ENCODE measurements at regions not wholly inside any gene's neighbourhood (a gene's known extent, or its start where the extent isn't known, plus 50 kb on each side); places are given as distances from the start of the nearest gene placed in this dataset.

DNA sequence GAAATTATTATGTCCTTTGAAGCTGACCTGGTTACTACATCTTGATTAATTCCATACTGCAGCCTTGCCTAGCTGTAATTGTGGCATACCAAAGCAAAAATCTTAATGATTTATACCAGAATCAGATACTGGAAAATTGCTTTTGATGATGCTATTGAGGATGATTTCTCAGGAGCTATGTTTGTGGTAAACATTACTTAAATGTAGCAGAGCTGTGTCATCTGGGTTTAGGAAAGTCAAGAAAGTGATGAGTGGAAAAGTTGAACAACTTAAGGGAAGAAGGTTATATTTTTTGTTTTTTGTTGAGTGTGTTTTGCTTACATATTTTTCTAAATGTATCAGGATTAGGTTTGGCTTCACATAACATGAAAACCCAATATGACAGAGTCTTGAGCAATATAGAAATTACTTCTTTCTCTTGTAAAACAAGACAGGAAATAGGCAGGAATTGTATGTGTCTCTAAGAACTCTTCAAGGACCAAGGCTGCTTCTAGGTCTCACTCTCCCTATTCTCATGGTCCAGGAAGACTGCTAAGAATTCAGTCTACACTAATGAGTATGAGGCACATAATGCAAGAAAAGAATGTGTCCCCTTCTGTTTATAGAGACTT is 87.6 kb upstream of the MTPN start:
- Histone ChIP-seq H3K4me3 (replicated peaks in 1 of 3; ENCODE audit: insufficient read depth in 1 of 3, low read depth in 1 of 3, low read length in 3 of 3) (no peak overlapping the region), H3K27me3 (ENCODE audit: control insufficient read depth in 2 of 2, insufficient read depth in 2 of 2, low read length in 2 of 2) (peaks cover 0 to 2% of the 10 kb centered on the region in 2 experiments), H3K9me3 (replicated peaks; ENCODE audit: control insufficient read depth, insufficient read depth, low read length) (no peaks in the 10 kb centered on the region), H3K9me1 (replicated peaks; ENCODE audit: control insufficient read depth, extremely low read depth, insufficient read depth, low read length) (no peaks in the 10 kb centered on the region), H3K9ac (replicated peaks; ENCODE audit: extremely low read depth, insufficient read depth, low read length) (no peak overlapping the region), H3K27ac (ENCODE audit: insufficient read depth, low read depth, low read length) (no peak overlapping the region), H3K79me2 (ENCODE audit: control insufficient read depth, insufficient read depth, low read length) (no peaks in the 10 kb centered on the region), H3K36me3 (ENCODE audit: control insufficient read depth in 2 of 2, extremely low read depth in 1 of 2, insufficient read depth in 2 of 2, low read length in 2 of 2) (no peaks in the 10 kb centered on the region), H3K4me1 (ENCODE audit: control insufficient read depth, extremely low read depth, insufficient read depth, low read length) (no peaks in the 10 kb centered on the region), H4K20me1 (replicated peaks; ENCODE audit: control insufficient read depth, extremely low read depth, insufficient read depth, low read length) (no peaks in the 10 kb centered on the region), H3K4me2 (ENCODE audit: insufficient read depth, low read length) (no peak overlapping the region), H2AFZ (ENCODE audit: low read depth, low read length) (no peak overlapping the region)
- intact Hi-C loops (cut with micrococcal nuclease): no loop called here
- DNase-seq (ENCODE audit: low read depth, low spot score): no peak
- dilution Hi-C loops (cut with MboI; ENCODE audit: extremely low pct_ligation_motif_present, low sequenced_read_pairs): no loop called here
- BruUV-seq (replicated peaks): no TSS peak
- no peak for FAIRE-seq
- TF ChIP-seq, protein P1, sequence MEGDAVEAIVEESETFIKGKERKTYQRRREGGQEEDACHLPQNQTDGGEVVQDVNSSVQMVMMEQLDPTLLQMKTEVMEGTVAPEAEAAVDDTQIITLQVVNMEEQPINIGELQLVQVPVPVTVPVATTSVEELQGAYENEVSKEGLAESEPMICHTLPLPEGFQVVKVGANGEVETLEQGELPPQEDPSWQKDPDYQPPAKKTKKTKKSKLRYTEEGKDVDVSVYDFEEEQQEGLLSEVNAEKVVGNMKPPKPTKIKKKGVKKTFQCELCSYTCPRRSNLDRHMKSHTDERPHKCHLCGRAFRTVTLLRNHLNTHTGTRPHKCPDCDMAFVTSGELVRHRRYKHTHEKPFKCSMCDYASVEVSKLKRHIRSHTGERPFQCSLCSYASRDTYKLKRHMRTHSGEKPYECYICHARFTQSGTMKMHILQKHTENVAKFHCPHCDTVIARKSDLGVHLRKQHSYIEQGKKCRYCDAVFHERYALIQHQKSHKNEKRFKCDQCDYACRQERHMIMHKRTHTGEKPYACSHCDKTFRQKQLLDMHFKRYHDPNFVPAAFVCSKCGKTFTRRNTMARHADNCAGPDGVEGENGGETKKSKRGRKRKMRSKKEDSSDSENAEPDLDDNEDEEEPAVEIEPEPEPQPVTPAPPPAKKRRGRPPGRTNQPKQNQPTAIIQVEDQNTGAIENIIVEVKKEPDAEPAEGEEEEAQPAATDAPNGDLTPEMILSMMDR (IDR thresholded peaks at IDR 0.05; ENCODE audit: extremely low read depth in 1 of 2, insufficient read depth in 1 of 2, low read depth in 1 of 2, low read length in 2 of 2): no peak
- TF ChIP-seq FOS (IDR thresholded peaks at IDR 0.05; ENCODE audit: borderline replicate concordance, insufficient read depth, low read length) (no peak), MYC (IDR thresholded peaks at IDR 0.05; ENCODE audit: low read depth, low read length) (no peak), GATA2 (IDR thresholded peaks at IDR 0.05; ENCODE audit: insufficient read depth, insufficient read length, low read depth, low read length) (no peak), JUN (IDR thresholded peaks at IDR 0.05; ENCODE audit: borderline replicate concordance, insufficient read depth, insufficient read length, low read depth) (no peak), POLR2AphosphoS5 (IDR thresholded peaks at IDR 0.05; ENCODE audit: insufficient read depth, low read depth, low read length) (no peak)
- ChIA-PET CTCF (no interaction called here), POLR2A (no interaction called here)

Data from endothelial cell of umbilical vein (primary cell).